Karpas-422 (cell line): ENCODE measurements at regions not wholly inside any gene's neighbourhood (a gene's known extent, or its start where the extent isn't known, plus 50 kb on each side); places are given as distances from the start of the nearest gene placed in this dataset.

Source experiments
- DNase-seq: peaks from one replicate; pipeline ENCODE4 v3.0.0-alpha.2; 2015
- H2AFZ ChIP-seq: fragments of 200-600 bp; sonication (generic); 2 replicates; pipeline ENCODE4 v1.6.1; 2014; ENCODE audit warnings: antibody characterized with exemption, low read length, mixed read lengths
- H3K27ac ChIP-seq: fragments of 200-600 bp; sonication (generic); 2 replicates; pipeline ENCODE4 v1.5.1; 2014; ENCODE audit warnings: mild to moderate bottlenecking, low read length, moderate library complexity
- H3K27me3 ChIP-seq: fragments of 200-600 bp; sonication (generic); 2 replicates; pipeline ENCODE4 v1.6.1; 2014; ENCODE audit warnings: low read length, mixed read lengths
- H3K36me3 ChIP-seq: fragments of 200-600 bp; sonication (generic); 2 replicates; pipeline ENCODE4 v1.6.1; 2014; ENCODE audit warnings: low read length, mixed read lengths; ENCODE audit not compliant: insufficient read depth
- H3K4me1 ChIP-seq: fragments of 200-600 bp; sonication (generic); 2 replicates; pipeline ENCODE4 v1.6.1; 2014; ENCODE audit warnings: mild to moderate bottlenecking, low read length, mixed read lengths
- H3K4me2 ChIP-seq: fragments of 200-600 bp; sonication (generic); 2 replicates; pipeline ENCODE4 v1.6.1; 2014; ENCODE audit warnings: low read length, low read depth, mild to moderate bottlenecking; ENCODE audit not compliant: poor library complexity, severe bottlenecking
- H3K4me3 ChIP-seq: fragments of 200-600 bp; sonication (generic); 2 replicates; pipeline ENCODE4 v1.5.1; 2014; ENCODE audit warnings: mild to moderate bottlenecking, antibody characterized with exemption, low read length, mixed read lengths
- H3K79me2 ChIP-seq: fragments of 200-600 bp; sonication (generic); 2 replicates; pipeline ENCODE4 v1.6.1; 2014; ENCODE audit warnings: mild to moderate bottlenecking, low read length, mixed read lengths
- H3K9ac ChIP-seq: fragments of 200-600 bp; sonication (generic); 2 replicates; pipeline ENCODE4 v1.6.0; 2014; ENCODE audit warnings: low read length
- H3K9me2 ChIP-seq: fragments of 200-600 bp; sonication (generic), shearing (Covaris generic); replicated peaks from 2 replicates; pipeline ENCODE4 v1.6.0; 2014; ENCODE audit warnings: mild to moderate bottlenecking, low read length, moderate library complexity; ENCODE audit not compliant: insufficient read depth
- H3K9me3 ChIP-seq: fragments of 300-700, 200-600 bp; sonication (generic); 2 replicates; pipeline ENCODE4 v1.6.1; 2014; ENCODE audit warnings: low read length, mixed read lengths
- H4K20me1 ChIP-seq: fragments of 200-600 bp; sonication (generic); 2 replicates; pipeline ENCODE4 v1.6.1; 2014; ENCODE audit warnings: mild to moderate bottlenecking, antibody characterized with exemption, low read length, low read depth; ENCODE audit not compliant: insufficient read depth

DNA sequence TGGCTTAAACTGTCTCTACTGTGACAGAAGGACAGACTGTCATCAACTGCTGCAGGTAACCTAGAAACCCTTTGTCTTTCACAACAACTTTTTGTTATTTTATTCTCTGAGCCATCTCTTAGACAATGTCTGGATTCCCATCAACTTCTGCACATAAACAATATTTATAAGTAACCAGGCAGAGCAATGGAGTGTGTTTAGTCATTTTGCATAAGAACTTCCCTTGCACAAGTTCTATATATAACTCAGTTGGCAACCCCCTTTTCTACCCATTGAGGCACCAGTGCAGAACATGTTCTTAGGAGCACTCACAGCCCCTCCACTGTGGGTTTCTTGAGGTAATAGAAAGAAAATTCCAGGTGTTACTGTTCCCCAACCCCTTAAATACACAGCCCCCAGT lies 65.0 kb upstream of the IL6 start:
- Histone ChIP-seq H4K20me1 (no peaks in the 10 kb centered on the region), H3K9ac (no peak overlapping the region), H3K4me2 (no peak overlapping the region), H3K79me2 (no peaks in the 10 kb centered on the region), H3K36me3 (no peaks in the 10 kb centered on the region), H3K9me3 (no peaks in the 10 kb centered on the region), H3K27me3 (no peaks in the 10 kb centered on the region), H3K27ac (no peak overlapping the region), H3K4me3 (no peak overlapping the region), H2AFZ (no peak overlapping the region), H3K4me1 (peaks cover 10% of the 10 kb centered on the region), H3K9me2 (no peaks in the 10 kb centered on the region)
- no peak for DNase-seq

GRCh38 chr7:22660732-22661131 lies 66.3 kb upstream of the IL6 start:
- Histone ChIP-seq H3K27ac (no peak overlapping the region), H3K4me3 (no peak overlapping the region), H3K79me2 (no peaks in the 10 kb centered on the region), H3K4me1 (peaks cover 10% of the 10 kb centered on the region), H3K9me3 (no peaks in the 10 kb centered on the region), H3K9ac (no peak overlapping the region), H2AFZ (no peak overlapping the region), H4K20me1 (no peaks in the 10 kb centered on the region), H3K27me3 (no peaks in the 10 kb centered on the region), H3K9me2 (no peaks in the 10 kb centered on the region), H3K4me2 (no peak overlapping the region), H3K36me3 (no peaks in the 10 kb centered on the region)
- peak; percentile 71 for DNase-seq

GRCh38 chr7:22660293-22660692 lies 66.7 kb upstream of the IL6 start:
- Histone ChIP-seq H3K9ac (no peak overlapping the region), H3K4me2 (no peak overlapping the region), H3K4me3 (no peak overlapping the region), H3K79me2 (no peaks in the 10 kb centered on the region), H3K36me3 (no peaks in the 10 kb centered on the region), H2AFZ (no peak overlapping the region), H3K9me3 (no peaks in the 10 kb centered on the region), H3K9me2 (no peaks in the 10 kb centered on the region), H4K20me1 (no peaks in the 10 kb centered on the region), H3K27me3 (no peaks in the 10 kb centered on the region), H3K27ac (no peak overlapping the region), H3K4me1 (peaks cover 10% of the 10 kb centered on the region)
- no peak for DNase-seq

DNA sequence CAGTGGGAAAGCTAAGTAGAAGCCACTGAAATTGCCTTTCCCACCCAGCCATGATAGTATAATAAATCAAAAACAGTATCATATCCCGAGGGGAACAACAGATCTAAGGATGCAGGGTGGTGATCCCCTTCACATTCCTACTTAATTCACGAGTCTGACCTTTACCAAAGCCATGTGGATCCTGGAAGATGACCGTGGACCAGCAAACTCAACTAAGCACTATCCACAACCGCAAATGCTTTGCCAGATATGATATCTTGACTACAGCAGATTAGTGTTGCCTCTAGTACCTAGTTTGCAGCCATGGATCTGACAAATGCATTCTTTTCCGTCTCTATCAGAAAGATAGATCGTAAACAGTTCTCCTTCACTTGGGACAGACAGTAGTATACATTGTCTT lies 67.3 kb upstream of the IL6 start:
- no peak for DNase-seq
- no peak overlapping the region for H3K9ac ChIP-seq
- no peaks in the 10 kb centered on the region for H3K9me2 ChIP-seq
- no peak overlapping the region for H3K4me3 ChIP-seq
- no peak overlapping the region for H3K4me2 ChIP-seq
- H3K79me2 ChIP-seq = no peaks in the 10 kb centered on the region
- H3K27ac ChIP-seq = no peak overlapping the region
- no peak overlapping the region for H2AFZ ChIP-seq
- H3K9me3 ChIP-seq = no peaks in the 10 kb centered on the region
- no peaks in the 10 kb centered on the region for H3K36me3 ChIP-seq
- H3K27me3 ChIP-seq = no peaks in the 10 kb centered on the region
- H4K20me1 ChIP-seq = no peaks in the 10 kb centered on the region
- peaks cover 10% of the 10 kb centered on the region for H3K4me1 ChIP-seq

- Histone ChIP-seq H3K4me1 (peaks cover 10% of the 10 kb centered on the region), H3K27me3 (no peaks in the 10 kb centered on the region), H3K36me3 (no peaks in the 10 kb centered on the region), H3K27ac (no peak overlapping the region), H3K9me3 (no peaks in the 10 kb centered on the region), H3K4me2 (no peak overlapping the region), H4K20me1 (no peaks in the 10 kb centered on the region), H3K4me3 (no peak overlapping the region), H3K79me2 (no peaks in the 10 kb centered on the region), H3K9me2 (no peaks in the 10 kb centered on the region), H2AFZ (no peak overlapping the region), H3K9ac (no peak overlapping the region)
- DNase-seq = no peak
Measured at GRCh38 chr7:22658031-22658430, 69.0 kb upstream of the IL6 start.

GRCh38 chr7:22657479-22657878 lies 69.5 kb upstream of the IL6 start:
- no peak overlapping the region for H3K4me2 ChIP-seq
- peaks cover 8% of the 10 kb centered on the region for H3K4me1 ChIP-seq
- no peak overlapping the region for H3K4me3 ChIP-seq
- H3K36me3 ChIP-seq = no peaks in the 10 kb centered on the region
- H3K9me3 ChIP-seq = no peaks in the 10 kb centered on the region
- no peak overlapping the region for H3K27ac ChIP-seq
- H2AFZ ChIP-seq = no peak overlapping the region
- no peaks in the 10 kb centered on the region for H4K20me1 ChIP-seq
- no peaks in the 10 kb centered on the region for H3K79me2 ChIP-seq
- H3K9me2 ChIP-seq = no peaks in the 10 kb centered on the region
- no peak overlapping the region for H3K9ac ChIP-seq
- H3K27me3 ChIP-seq = no peaks in the 10 kb centered on the region
- no peak for DNase-seq

DNA sequence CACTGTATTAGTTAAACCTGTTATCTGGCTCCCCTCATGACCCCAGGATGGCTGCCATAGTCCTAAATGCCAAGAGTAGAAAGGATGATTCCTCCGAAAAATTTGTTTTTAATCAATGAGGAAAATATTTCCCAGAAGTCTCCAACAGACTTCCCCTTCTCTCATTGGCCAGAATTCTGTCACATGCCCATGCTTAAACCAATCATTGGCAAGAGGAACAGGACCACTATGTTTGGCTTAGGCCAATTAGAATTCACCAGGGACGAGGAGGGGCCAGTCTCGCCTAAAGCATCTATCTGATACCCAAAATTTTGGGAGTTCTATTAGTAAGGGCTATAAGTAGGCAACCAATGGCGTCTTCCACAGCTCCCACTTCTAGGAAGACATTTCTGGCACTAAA lies 71.2 kb upstream of the IL6 start:
- H3K27ac ChIP-seq = no peak overlapping the region
- no peaks in the 10 kb centered on the region for H3K4me1 ChIP-seq
- no peak overlapping the region for H2AFZ ChIP-seq
- H3K4me2 ChIP-seq = no peak overlapping the region
- H3K9me2 ChIP-seq = no peaks in the 10 kb centered on the region
- no peak for DNase-seq
- no peaks in the 10 kb centered on the region for H3K36me3 ChIP-seq
- no peak overlapping the region for H3K4me3 ChIP-seq
- no peaks in the 10 kb centered on the region for H3K79me2 ChIP-seq
- no peaks in the 10 kb centered on the region for H3K27me3 ChIP-seq
- H3K9me3 ChIP-seq = no peaks in the 10 kb centered on the region
- no peaks in the 10 kb centered on the region for H4K20me1 ChIP-seq
- H3K9ac ChIP-seq = no peak overlapping the region

DNA sequence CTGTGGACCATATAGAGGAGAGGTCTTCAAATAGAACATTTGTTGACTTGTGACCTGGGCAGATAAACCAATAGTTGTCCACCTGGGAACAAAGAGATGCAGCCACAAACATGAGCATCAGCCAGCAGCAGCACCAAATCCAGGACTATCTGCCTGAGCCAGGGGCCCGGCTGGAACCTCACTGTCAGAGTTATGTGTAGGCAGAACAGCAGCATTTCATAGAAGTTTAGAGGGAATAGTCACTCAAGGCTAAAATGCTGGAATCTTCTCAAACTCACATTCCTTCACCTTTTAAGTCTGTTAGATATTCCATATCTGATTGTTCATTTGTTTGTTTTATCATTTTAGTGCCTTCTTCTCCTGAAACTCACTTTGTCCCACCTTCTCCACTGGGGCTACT lies 72.2 kb upstream of the IL6 start:
- Histone ChIP-seq H3K4me1 (no peaks in the 10 kb centered on the region), H3K79me2 (no peaks in the 10 kb centered on the region), H2AFZ (no peak overlapping the region), H3K4me2 (no peak overlapping the region), H3K9me3 (no peaks in the 10 kb centered on the region), H3K4me3 (no peak overlapping the region), H3K9me2 (no peaks in the 10 kb centered on the region), H3K27ac (no peak overlapping the region), H3K27me3 (no peaks in the 10 kb centered on the region), H4K20me1 (no peaks in the 10 kb centered on the region), H3K36me3 (no peaks in the 10 kb centered on the region), H3K9ac (no peak overlapping the region)
- no peak for DNase-seq

DNA sequence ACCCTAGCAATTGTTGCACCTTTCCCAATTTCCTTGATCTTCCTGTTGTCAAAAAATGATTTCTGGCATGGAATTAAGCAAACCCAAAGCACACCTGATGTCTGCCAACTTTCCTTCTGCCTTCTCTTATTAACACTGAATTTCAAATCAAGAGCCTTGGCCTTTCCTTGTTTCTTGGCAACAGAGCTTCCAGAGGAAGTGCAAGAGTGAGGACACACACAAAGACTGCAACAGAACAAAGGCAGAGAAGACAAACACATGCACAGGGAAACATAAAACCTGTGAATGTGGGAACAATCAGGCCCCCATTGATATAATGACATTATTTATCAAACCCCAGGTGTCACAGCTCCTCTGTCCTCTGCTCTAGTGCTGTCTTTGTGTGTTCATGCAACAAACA lies 73.0 kb upstream of the IL6 start:
- no peak overlapping the region for H3K9ac ChIP-seq
- H3K27me3 ChIP-seq = no peaks in the 10 kb centered on the region
- no peaks in the 10 kb centered on the region for H3K9me2 ChIP-seq
- no peaks in the 10 kb centered on the region for H3K4me1 ChIP-seq
- no peaks in the 10 kb centered on the region for H3K79me2 ChIP-seq
- DNase-seq = no peak
- no peaks in the 10 kb centered on the region for H4K20me1 ChIP-seq
- no peak overlapping the region for H3K27ac ChIP-seq
- no peak overlapping the region for H3K4me3 ChIP-seq
- no peaks in the 10 kb centered on the region for H3K9me3 ChIP-seq
- no peak overlapping the region for H3K4me2 ChIP-seq
- H2AFZ ChIP-seq = no peak overlapping the region
- no peaks in the 10 kb centered on the region for H3K36me3 ChIP-seq
